Ovary (tissue), 7 donors: ENCODE measurements at regions not wholly inside any gene's neighbourhood (a gene's known extent, or its start where the extent isn't known, plus 50 kb on each side); places are given as distances from the start of the nearest gene placed in this dataset.

Experiments
- DNase-seq, 5 donors: peaks; one replicate each; pipeline ENCODE4 v3.0.0-alpha.2; 2019 to 2020
- H3K27ac ChIP-seq, 2 donors: fragments of 200-600 bp; one replicate each; pipeline versions ENCODE4 v1.5.1 to v1.8.0; 2019 to 2022
- H3K27me3 ChIP-seq: fragments of 200-600 bp; one replicate; pipeline ENCODE4 v1.8.0; 2022
- H3K36me3 ChIP-seq: fragments of 200-600 bp; sonication (generic); one replicate; pipeline ENCODE4 v1.5.1; 2019
- H3K4me1 ChIP-seq: one replicate; pipeline ENCODE4 v1.8.1; 2013; ENCODE audit warnings: mild to moderate bottlenecking, moderate library complexity; ENCODE audit not compliant: insufficient read depth
- H3K4me3 ChIP-seq: fragments of 200-600 bp; sonication (generic); one replicate; pipeline ENCODE4 v1.5.1; 2017
- H3K9me3 ChIP-seq, 2 donors: fragments of 200-600 bp in 1 of 2; sonication (generic) in 1 of 2; one replicate each; pipeline versions ENCODE4 v1.5.1 to v1.8.1; 2013 to 2019; ENCODE audit warnings: mild to moderate bottlenecking in 1 of 2, moderate library complexity in 1 of 2
- CTCF ChIP-seq, 3 donors: fragments of 450-650 bp in 2 of 3; fragments of 200-600 bp in 1 of 3; IDR thresholded peaks; one replicate each; pipeline versions ENCODE4 v1.5.1 to v1.8.0; 2016 to 2022; ENCODE audit warnings: antibody characterized with exemption in 3 of 3, mild to moderate bottlenecking in 1 of 3
- EP300 ChIP-seq: sonication (generic); formaldehyde crosslinking; IDR thresholded peaks from one replicate; pipeline ENCODE4 v1.6.1; 2017; ENCODE audit warnings: antibody characterized with exemption
- POLR2A ChIP-seq: fragments of 450-650 bp; IDR thresholded peaks from one replicate; pipeline ENCODE4 v1.6.1; 2017; ENCODE audit warnings: antibody characterized with exemption, mild to moderate bottlenecking, moderate library complexity
- WGBS, 3 donors: extraction: QIAGEN DNeasy Blood & Tissue Kit in 1 of 3; methylation state at CpG; one replicate each; pipeline versions ENCODE4 v1.1.5 to v1.1.7; 2013 to 2017; 5-methylcytosine and 5-hydroxymethylcytosine counted together
- intact Hi-C, 4 donors: fragments of 100-400 bp; cut with DNase I; formaldehyde crosslinking; loops; one replicate each; pipeline versions ENCODE4 v1.11.0 to v1.15.1; 2022 to 2023
- donor health status: DM: no; HTN: no; CAD: no; lungs with moderate emphysema.
- donor health status: DM: no; HTN: no; CAD: no.
- donor health status: Bipolar disorder and iron deficiency.
- donor health status: DM: no; HTN: no; CAD: no.
- donor health status: DM: yes; HTN: yes; CAD: no.

GRCh38 chr11:15775797-15776196 is 580.5 kb downstream of the SOX6 start:
- no peak for DNase-seq
- Histone ChIP-seq H3K4me3 (no peak overlapping the region), H3K27ac (no peak overlapping the region), H3K27me3 (no peaks in the 10 kb centered on the region), H3K4me1 (peaks cover 11% of the 10 kb centered on the region), H3K36me3 (no peaks in the 10 kb centered on the region), H3K9me3 (no peaks in the 10 kb centered on the region)
- WGBS, 3 donors = 75 to 84% (median 80%) methylated on average over 2 of the region's 2 CpGs
- intact Hi-C loops = no loop called here
- TF ChIP-seq CTCF (IDR thresholded peaks at IDR 0.05) = no peak
- no peak for TF ChIP-seq EP300
- TF ChIP-seq POLR2A = no peak

GRCh38 chr11:15776366-15776765 is 580.0 kb downstream of the SOX6 start:
- H3K27ac ChIP-seq = no peak overlapping the region
- H3K4me3 ChIP-seq = no peak overlapping the region
- no peaks in the 10 kb centered on the region for H3K9me3 ChIP-seq
- TF ChIP-seq EP300 = no peak
- no peak for TF ChIP-seq POLR2A
- no peaks in the 10 kb centered on the region for H3K36me3 ChIP-seq
- 74 to 86% (median 75%) methylated on average over 1 of the region's 1 CpG for WGBS, 3 donors
- DNase-seq = no peak
- intact Hi-C loops = no loop called here
- peaks cover 15% of the 10 kb centered on the region for H3K4me1 ChIP-seq
- H3K27me3 ChIP-seq = no peaks in the 10 kb centered on the region

GRCh38 chr11:15779518-15779917 is 576.8 kb downstream of the SOX6 start:
- Histone ChIP-seq H3K4me1 (peaks cover 15% of the 10 kb centered on the region), H3K36me3 (no peaks in the 10 kb centered on the region), H3K4me3 (no peak overlapping the region), H3K27ac (no peak overlapping the region), H3K27me3 (no peaks in the 10 kb centered on the region), H3K9me3 (no peaks in the 10 kb centered on the region)
- intact Hi-C loops = no loop called here
- DNase-seq = no peak
- TF ChIP-seq EP300 (no peak), POLR2A (no peak), CTCF (IDR thresholded peaks at IDR 0.05) (no peak)
- WGBS, 3 donors = 27 to 35% (median 28%) methylated on average over 2 of the region's 2 CpGs

GRCh38 chr11:15780382-15780781 is 576.0 kb downstream of the SOX6 start:
- Histone ChIP-seq H3K27me3 (no peaks in the 10 kb centered on the region), H3K9me3 (no peaks in the 10 kb centered on the region), H3K4me3 (no peak overlapping the region), H3K4me1 (peaks cover 15% of the 10 kb centered on the region), H3K36me3 (no peaks in the 10 kb centered on the region), H3K27ac (no peak overlapping the region)
- DNase-seq = no peak
- TF ChIP-seq EP300 = no peak
- TF ChIP-seq POLR2A = no peak
- no peak for TF ChIP-seq CTCF (IDR thresholded peaks at IDR 0.05)
- 48 to 63% (median 52%) methylated on average over 5 of the region's 5 CpGs for WGBS, 3 donors
- intact Hi-C loops = no loop called here

- TF ChIP-seq POLR2A = no peak
- TF ChIP-seq CTCF (IDR thresholded peaks at IDR 0.05) = no peak
- no peak for TF ChIP-seq EP300
- no peak overlapping the region for H3K27ac ChIP-seq
- no peak for DNase-seq
- no peaks in the 10 kb centered on the region for H3K9me3 ChIP-seq
- H3K36me3 ChIP-seq = no peaks in the 10 kb centered on the region
- H3K4me1 ChIP-seq = peaks cover 15% of the 10 kb centered on the region
- H3K4me3 ChIP-seq = no peak overlapping the region
- 28 to 59% (median 42%) methylated on average over 2 of the region's 2 CpGs for WGBS, 3 donors
- intact Hi-C loops = no loop called here
- H3K27me3 ChIP-seq = no peaks in the 10 kb centered on the region
Measured at GRCh38 chr11:15780837-15781236, 575.5 kb downstream of the SOX6 start.
